ENCODE measurements at regions not wholly inside any gene's neighbourhood (a gene's known extent, or its start where the extent isn't known, plus 50 kb on each side); places are given as distances from the start of the nearest gene placed in this dataset.
"Not testable (repeated sequence)": the region's sequence is repeated elsewhere in the genome, so short reads cannot be mapped to it uniquely, and the experiment has no call there.

DNA sequence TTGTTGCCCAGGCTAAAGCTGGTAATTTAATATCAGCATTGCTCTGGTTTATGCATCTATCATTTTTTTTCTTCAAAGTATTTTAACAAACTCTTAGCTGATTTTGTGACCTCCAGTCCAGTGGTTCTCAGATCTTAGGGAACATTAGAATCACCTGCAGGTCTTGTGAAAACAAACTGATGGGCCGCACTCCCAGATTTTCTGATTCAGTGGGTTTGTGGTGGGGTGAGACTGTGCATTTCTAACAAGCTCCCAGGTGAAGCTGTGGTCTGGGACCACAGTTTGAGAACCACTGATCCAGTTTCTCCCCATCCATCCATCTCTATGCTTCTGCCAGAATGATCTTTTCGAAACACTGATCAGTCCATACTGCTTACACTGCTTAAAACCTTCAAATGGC is 305.7 kb upstream of the USP24 start:
- DNase-seq (ENCODE audit: low read depth, low spot score), result no peak

DNA sequence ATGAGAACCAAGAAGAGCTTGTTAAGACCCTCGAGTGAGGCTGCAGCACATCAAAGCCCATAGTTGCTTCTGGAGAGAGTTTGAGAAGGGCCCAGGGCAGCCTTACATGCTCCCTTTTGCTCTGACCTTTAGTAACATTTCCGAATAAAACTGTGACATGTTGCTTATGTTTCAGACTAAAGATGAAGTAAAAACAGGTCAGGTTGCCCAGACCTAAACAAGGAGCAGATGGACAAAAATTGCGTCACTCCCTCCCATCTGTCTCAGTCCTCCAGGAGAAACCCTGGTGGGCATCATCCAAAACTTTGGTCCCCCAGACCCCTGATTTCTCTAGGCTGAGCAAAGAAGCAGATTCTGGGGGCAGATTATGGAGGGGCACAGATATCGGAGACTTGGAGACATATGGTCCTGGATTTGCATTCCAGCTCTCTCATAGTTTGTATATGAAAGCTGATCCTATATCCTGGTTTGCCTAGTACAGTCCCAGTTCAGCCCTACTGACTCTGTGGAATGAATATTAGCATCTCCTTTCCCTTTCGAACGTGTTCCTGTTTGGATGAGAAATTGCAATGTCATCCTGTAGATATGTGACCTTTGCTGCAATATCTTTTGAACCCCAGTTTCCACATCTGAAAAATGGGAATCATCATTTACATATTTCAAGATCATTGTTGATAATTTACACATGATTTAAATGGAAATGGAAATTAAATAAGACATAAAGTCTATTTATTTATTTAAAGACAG is 304.9 kb upstream of the USP24 start:
- no peak for DNase-seq (ENCODE audit: low read depth, low spot score)

DNA sequence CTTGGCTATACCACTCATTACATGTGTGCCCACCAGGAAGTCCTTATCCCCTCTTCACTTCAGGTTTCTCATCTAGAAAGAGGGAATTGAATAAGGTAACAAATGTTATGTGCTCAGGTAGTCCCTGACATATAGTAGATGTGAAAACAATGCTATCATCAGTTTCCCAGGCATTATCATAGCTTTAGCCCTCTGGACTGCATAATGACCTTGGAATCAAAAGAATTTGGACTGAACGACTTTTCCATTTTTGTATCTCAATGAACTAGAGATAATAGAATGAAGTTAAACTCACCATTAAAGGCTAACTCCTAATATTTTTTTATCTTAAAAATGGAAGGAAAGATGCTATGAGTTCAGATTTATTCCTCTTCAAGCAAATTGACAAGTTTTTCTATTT is 304.1 kb upstream of the USP24 start:
- no peak for DNase-seq (ENCODE audit: low read depth, low spot score)

- DNase-seq (ENCODE audit: low read depth, low spot score), result no peak
Observed at GRCh38 chr1:55517036-55517435, 301.9 kb upstream of the USP24 start.

- not testable (repeated sequence) for DNase-seq (ENCODE audit: low read depth, low spot score)
Observed at GRCh38 chr1:55514571-55514970, 299.4 kb upstream of the USP24 start.

- DNase-seq (ENCODE audit: low read depth, low spot score), result no peak
Observed at GRCh38 chr1:55512466-55512865, 297.3 kb upstream of the USP24 start.

GRCh38 chr1:55507578-55507931 is 292.4 kb upstream of the USP24 start:
- no peak for DNase-seq (ENCODE audit: low read depth, low spot score)

DNA sequence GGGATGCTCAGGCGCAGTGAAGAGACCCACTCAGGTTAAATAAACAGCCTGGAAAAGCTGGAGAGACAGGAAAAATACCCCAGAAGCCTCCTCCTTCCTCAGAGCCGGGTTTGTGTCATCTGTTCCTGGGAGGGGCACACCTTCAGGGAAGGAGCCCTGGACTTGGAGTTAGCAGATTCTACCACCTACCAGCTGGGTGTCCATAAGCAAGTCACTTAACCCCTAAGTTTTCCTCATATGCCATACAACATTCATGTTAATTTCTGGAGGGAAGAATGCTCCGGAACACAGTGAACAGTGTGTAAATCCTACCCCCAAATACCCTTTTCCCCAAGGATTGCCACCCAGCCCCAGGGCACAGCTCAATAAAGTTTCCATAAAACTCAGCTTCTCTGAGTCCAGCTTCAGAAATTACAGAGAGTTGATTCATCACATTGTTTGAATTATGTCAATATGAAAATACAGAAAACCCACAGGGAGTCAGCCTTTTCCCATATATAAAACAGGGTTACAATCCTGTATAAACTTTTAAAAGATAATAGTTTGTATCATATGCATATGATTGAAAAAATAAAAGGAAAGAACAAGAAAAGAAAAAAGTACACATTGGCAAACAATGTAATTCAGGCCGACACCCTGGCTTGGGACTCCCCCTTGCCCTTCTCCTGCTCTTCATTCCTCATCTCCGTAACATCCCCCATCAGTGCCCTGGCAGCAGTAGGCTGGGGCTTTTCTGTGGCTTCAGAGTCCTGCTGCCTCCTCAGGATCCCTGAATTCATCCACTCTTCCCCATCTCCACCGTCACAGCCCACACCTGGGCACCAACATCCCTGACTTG is 291.8 kb upstream of the USP24 start:
- DNase-seq (ENCODE audit: low read depth, low spot score), result no peak

- no peak for DNase-seq (ENCODE audit: low read depth, low spot score)
Observed at GRCh38 chr1:55505326-55505725, 290.2 kb upstream of the USP24 start.

DNA sequence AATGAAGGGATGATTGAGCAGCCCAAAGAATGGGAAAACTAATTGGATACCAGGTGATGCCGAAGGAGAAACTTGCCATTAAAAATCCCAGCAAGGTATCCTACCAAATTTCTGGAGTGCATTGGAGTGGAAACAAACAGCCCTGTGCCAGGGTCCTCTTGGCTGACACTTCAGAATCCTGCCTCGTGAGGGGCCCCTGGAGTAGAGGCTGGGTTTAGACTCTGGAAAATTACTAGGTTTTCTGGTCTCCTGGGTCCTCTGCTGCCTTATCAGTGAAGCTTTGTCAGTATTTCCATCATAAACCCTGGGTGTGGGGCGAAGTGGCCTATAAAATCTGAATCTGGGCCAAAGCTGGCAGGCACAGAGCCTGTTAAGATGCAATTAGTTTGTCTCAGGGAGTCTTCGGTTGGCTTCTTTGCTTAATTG is 289.2 kb upstream of the USP24 start:
- DNase-seq (ENCODE audit: low read depth, low spot score), result no peak

DNA sequence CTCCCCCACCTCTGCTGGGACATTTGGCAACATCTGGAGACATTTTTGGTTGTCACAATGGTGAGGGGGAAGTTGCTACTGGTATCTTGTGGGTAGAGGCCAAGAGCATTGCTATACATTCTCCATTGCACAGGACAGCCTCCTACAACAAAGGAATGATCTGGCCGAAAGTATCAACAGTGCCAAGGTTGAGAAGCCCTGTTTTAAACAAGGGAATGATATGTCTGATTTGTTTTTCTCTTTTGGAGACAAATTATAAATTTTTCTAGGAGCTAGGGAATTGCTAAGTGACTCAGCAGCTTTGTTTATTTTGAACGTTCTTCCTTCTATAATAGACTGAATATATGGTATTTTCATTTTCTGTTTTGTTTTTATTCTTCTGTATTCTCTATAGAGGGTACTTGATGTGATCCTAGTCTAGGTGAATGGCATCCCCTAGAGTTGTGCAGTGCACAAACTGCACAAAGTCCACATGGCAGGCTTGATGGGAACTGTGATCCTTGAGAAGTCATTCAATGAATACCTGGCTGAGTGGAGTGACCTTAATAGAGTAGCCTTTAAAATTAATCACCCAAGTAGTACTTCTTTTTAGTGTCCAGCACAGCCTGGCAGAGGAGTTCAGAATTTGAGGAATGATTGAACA is 288.6 kb upstream of the USP24 start:
- DNase-seq (ENCODE audit: low read depth, low spot score), result no peak

- no peak for DNase-seq (ENCODE audit: low read depth, low spot score)
Observed at GRCh38 chr1:55500601-55501000, 285.4 kb upstream of the USP24 start.

- no peak for DNase-seq (ENCODE audit: low read depth, low spot score)
Observed at GRCh38 chr1:55490547-55490946, 275.4 kb upstream of the USP24 start.

DNA sequence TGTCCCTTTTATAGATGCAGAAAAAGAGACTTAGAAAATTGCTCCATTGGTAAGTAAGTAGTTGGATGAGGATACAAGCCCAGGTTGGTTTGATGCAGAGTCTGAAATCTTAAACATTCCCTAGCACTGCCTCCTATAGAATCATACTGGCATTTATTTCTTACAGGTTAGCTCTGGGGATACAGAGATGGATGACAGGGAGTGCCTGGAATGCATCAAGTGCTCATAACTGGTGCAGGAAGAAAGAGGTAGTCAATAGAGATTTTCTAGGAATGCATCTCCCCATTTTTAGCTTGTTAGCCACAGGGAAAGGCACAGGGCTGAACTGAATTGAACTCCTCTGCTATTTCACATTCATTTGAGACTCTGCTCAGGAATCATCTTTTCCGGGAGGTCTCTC is 269.0 kb upstream of the USP24 start:
- DNase-seq (ENCODE audit: low read depth, low spot score), result no peak

GRCh38 chr1:55483523-55483922 is 268.4 kb upstream of the USP24 start:
- DNase-seq (ENCODE audit: low read depth, low spot score), result no peak

DNA sequence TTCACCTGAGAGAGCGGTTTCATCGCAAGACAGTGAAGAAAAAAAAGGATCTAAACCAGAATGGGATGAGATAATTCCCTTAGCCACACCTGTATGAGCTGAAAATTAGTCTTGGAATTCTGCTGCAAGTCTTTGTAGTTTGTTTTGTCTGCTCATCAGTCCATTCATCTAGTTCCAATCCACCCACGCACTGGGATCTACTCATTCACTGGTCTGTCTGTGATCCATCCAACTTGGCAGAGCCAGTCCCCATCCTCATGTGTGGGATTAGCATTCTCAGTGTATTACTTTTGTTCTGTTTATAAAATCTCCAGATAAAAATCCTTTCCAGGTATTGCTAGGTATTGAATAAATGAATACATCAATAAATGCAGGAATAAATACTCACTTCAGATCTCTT is 266.5 kb upstream of the USP24 start:
- no peak for DNase-seq (ENCODE audit: low read depth, low spot score)

DNA sequence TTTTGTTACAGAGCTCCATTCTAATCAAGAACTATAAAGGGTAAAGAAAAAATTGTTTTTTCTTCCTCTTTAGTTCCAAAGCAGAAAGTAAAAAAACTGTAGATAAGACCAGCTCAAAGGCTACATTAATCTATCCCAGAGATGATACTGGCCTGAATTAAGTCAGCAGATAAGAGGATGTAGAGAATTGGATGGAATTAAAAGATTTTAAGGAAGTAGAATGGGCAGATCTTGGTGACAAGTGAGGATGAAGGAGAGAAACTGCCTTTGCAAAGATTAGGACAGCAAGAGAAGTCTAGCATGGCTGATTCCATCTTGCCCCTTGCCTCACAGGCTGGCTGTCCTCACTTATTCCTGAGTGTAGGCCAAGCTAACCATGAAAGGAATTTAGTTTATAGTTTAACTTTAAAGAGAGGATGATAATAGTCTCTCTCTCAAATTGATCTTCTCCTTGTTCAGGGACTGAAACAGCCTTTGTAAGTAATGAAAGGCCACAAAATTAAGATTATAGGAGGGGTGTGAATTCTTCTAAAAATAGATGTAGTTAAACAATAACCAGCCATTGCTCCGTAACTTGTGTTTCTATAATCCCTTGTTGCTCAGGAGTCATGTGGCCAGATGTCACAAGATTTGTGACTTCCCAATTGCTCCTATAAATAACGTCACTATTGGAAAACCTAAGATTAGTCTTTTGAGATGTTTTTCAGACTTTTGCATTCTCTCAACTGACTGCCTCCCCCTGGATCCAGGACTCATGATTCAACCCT is 265.0 kb upstream of the USP24 start:
- no peak for DNase-seq (ENCODE audit: low read depth, low spot score)

DNA sequence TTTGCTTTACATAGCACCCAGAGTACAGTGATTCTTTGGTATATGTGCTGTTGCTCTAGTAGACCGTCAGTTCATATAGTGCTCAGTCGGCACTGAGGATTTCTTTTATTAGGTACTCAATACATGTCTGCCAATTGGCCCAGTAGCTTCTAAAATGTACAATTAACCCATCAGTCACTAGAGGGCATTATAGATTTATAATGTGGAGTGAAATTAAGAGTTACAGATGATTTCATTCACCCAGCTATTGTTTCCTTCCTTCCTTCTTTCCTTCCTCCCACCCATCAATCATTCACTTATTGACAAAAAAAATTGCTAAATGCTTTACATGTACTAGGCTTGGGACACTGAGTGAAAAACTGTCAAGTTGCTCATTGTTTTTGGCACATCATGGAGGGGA is 263.6 kb upstream of the USP24 start:
- DNase-seq (ENCODE audit: low read depth, low spot score), result peak; percentile 13

DNA sequence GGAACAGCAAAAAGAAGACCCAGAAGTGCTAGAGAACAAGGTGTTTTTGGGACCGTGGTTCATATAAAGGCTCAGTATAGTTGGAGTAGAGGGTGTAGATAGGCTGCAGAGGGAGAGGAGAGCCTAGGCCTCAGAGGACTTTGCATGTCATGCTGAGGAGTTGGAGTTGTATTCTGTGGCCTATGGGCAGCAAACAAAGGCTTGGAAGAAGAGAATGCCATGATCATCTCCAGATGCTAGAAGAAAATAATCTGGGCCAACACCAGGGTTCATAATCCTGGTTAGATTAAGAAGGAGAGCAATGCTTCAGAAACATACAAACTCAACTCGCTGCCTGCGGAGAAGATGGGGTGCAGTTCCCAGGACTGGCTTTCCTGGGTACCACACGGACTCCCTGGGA is 262.8 kb upstream of the USP24 start:
- no peak for DNase-seq (ENCODE audit: low read depth, low spot score)

DNA sequence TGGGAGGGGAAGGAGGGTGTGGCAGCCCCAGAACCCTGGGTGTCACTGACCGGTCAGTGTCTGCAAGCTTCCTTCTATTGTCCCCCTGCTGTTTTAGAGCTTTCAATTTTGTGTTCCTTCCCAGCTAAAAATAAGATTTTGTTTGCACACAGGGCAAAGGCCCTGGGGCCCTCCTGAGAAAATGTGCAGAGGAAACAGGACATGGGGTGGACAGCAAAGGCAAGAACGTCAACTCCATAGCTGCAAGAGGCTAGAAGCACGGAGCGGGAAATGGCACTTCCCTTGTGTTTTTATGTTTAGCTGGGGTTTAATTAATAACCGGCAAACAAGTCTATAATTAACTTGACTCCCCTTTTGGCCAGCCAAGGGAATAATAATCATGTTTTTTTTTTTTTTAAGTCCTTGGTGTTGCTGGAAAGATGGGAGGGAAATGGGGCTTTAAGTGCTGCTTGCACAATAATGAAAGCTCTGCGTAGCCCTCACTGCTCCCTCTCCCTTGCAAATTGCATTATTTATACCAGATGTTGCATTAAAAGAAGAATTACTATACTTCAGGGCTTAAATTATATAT is 261.4 kb upstream of the USP24 start:
- DNase-seq (ENCODE audit: low read depth, low spot score), result no peak

- DNase-seq (ENCODE audit: low read depth, low spot score), result no peak
Observed at GRCh38 chr1:55474168-55474786, 259.1 kb upstream of the USP24 start.

Data from pulmonary artery endothelial cell (primary cell).